GM10266 (cell line): ENCODE measurements at regions not wholly inside any gene's neighbourhood (a gene's known extent, or its start where the extent isn't known, plus 50 kb on each side); places are given as distances from the start of the nearest gene placed in this dataset.

Experiments used
- DNase-seq: peaks from one replicate; pipeline ENCODE4 v3.0.0; 2012; ENCODE audit errors: extremely low spot score
- TF ChIP-seq, protein P1 (sequence below): IDR thresholded peaks from 2 replicates; pipeline ENCODE4 v1.5.1; 2012; ENCODE audit warnings: mild to moderate bottlenecking, low read depth; ENCODE audit not compliant: control insufficient read depth, insufficient read depth; ENCODE audit errors: missing control alignments

DNA sequence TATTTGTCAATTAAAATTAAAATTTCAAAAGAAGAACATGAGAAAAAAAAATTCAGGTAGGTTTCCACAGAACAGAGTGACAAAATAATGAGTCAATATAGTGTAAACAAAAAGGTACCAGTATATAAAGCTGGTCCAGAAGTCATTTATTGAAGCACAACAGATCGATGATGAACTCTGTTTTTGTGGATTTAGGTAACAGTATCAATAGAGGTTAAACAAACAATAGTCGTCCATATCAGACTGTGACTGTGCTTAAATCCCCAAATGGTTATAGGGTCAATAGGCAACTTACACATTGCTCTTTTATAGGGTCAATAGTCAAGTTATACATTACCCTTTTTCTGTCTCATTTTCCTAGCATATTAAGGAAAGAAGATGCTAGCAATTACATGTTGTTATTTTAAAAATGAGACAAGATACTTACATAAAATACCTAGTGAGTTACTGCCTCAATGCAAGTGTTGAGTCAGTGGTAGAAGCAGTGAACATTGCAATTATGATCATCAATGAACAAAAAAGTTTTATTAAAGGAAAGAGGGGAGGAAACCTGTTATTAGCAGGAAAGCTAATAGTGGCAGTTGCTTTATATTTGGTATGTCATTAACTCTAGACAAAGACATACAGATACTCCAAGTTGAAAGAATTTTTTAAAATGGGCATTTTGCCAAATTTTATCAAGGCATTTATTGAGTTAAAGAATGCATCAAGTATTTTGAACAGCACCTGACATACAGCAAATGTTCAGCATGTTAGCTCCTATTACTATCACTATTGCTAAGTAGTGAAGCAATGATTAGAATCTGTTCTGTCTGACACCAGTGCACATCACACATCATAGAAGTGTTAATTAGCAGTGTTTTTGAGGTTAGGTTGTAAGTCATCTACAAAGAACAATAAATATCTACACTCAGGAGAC, 102.9 kb downstream of the CCER1 start:
- TF ChIP-seq, protein P1, sequence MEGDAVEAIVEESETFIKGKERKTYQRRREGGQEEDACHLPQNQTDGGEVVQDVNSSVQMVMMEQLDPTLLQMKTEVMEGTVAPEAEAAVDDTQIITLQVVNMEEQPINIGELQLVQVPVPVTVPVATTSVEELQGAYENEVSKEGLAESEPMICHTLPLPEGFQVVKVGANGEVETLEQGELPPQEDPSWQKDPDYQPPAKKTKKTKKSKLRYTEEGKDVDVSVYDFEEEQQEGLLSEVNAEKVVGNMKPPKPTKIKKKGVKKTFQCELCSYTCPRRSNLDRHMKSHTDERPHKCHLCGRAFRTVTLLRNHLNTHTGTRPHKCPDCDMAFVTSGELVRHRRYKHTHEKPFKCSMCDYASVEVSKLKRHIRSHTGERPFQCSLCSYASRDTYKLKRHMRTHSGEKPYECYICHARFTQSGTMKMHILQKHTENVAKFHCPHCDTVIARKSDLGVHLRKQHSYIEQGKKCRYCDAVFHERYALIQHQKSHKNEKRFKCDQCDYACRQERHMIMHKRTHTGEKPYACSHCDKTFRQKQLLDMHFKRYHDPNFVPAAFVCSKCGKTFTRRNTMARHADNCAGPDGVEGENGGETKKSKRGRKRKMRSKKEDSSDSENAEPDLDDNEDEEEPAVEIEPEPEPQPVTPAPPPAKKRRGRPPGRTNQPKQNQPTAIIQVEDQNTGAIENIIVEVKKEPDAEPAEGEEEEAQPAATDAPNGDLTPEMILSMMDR = no peak
- no peak for DNase-seq

DNA sequence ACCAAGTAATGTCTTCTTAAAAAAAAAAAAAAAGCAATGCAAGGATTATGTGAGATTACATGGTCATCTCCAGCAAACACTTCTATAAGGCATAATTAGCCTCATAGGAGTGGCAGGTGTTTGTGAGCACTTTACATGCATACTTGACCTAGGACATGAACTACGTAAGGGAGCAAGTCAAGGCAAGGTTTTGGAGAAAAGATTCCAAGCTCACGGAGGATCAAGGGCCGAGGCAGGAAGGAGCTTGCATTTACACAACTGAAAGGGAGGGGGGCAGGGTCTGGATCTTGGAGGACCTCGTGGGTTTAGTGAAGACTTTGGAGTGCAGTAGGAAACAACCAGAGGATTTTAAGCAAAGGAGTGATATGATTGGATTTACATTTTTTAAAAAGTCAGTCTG, 112.5 kb downstream of the CCER1 start:
- TF ChIP-seq, protein P1 = no peak
- DNase-seq = no peak

DNA sequence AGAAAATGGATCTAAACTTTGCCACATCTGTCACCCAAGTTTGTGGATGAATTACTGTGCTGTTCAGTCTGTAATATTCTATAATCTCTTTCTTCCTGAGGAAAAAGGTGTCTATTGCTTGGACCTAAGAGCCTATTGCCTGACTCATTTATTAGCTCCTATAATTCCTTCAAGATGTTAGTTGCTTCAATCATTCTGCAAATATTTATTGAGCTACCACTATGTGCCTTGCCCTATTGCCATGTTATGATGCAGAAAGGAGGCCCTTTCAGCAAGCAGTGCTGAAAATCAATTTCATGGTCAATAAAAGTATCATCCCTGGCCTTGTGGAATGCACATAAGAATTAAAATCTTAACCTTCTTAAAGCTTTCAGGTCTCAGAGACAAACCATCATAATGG, 113.6 kb downstream of the CCER1 start:
- TF ChIP-seq, protein P1 = no peak
- no peak for DNase-seq

DNA sequence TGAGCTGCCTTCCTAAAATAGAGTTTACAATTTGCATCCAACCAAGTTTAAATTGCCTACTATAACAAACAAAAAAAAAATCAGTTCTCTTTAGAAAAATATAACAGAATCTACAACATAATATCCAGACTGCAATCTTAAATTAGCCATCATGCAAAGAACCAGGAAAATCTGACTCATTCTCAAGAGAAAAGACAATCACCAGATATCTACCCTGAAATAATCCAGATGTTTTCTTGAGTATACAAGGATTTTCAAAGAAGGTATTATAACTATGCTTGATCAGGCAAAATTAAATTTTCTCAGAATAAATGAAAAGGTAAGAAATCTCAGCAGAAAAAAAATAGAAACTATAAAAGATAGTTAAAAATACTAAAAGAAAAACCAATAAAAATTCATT, 115.6 kb downstream of the CCER1 start:
- TF ChIP-seq, protein P1 = no peak
- DNase-seq = no peak

DNA sequence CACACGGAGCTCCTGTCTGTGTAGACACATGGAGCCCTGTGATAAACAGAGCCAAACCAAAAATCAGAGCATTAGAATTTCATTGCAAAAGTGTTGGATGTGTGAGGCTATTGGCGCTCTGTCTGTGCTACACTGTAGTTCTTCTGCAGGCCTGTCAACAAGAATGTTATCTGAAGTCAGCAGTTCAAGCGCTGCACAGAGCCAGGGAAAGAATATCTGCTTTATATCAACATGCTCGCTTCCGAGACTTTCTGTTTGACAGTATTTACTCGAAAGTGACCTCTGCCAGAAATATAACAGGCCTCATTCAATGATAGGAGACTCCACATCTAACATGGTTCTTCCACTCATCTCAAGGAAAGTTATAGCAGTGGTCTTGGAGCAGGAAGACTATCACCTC, 118.3 kb downstream of the CCER1 start:
- DNase-seq = no peak

DNA sequence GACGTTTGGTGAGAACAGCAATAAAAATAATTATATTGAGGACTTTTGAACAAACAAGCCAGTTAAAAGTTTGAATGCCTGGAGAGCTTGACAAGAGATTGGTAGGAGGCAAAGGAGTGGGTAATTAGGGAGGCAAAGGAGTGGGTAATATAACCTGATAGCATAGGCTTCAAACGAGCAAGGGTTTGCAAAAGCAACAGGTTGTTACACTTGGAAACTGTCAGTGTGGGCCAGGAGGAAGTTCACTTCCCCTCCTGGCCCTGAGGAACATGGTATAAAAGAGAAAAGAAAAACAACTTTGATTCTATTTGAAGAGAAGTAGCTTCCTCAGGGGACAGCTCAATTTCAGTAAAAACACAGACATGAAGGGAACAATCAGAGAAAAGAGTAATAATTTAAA, 121.7 kb downstream of the CCER1 start:
- DNase-seq = no peak
- TF ChIP-seq, protein P1 = no peak

More for the DNA sequence above, 118.3 kb downstream of the CCER1 start:
- TF ChIP-seq, protein P1 = no peak

DNA sequence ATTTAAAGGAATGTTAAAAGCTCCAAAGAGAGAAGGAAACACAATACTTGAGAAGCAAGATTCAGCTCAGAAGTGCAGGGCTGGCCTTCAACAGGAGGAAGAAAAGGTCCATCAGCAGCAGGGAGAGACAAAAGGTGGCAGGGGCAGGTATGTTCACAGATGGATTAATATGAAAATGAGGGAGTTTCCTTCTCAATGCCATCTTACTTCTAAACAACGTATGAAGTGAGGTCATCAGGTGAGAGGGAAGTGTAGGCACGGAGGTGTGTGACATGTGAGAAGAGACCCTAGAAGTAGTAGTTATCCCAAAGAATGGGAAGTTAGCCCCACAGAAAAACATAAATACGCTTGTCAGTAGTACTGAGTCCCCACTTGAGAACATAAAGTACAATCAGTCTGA, 122.5 kb downstream of the CCER1 start:
- TF ChIP-seq, protein P1 = no peak
- no peak for DNase-seq
